Mucosa of rectum (tissue), 2 donors: ENCODE measurements at regions not wholly inside any gene's neighbourhood (a gene's known extent, or its start where the extent isn't known, plus 50 kb on each side); places are given as distances from the start of the nearest gene placed in this dataset.
"Not testable (repeated sequence)": the region's sequence is repeated elsewhere in the genome, so short reads cannot be mapped to it uniquely, and the experiment has no call there.

Experiments
- H3K27ac ChIP-seq, 2 donors: one replicate each; pipeline ENCODE4 v1.7.0; 2013; ENCODE audit warnings: inconsistent platforms in 2 of 2, low read depth in 2 of 2, low read length in 2 of 2
- H3K27me3 ChIP-seq, 2 donors: one replicate each; pipeline ENCODE4 v1.7.0; 2013; ENCODE audit warnings: low read length in 2 of 2; ENCODE audit not compliant: control insufficient read depth in 2 of 2, insufficient read depth in 2 of 2
- H3K36me3 ChIP-seq, 2 donors: one replicate each; pipeline ENCODE4 v1.7.0; 2013; ENCODE audit warnings: low read length in 2 of 2; ENCODE audit not compliant: control insufficient read depth in 2 of 2, insufficient read depth in 2 of 2
- H3K4me1 ChIP-seq, 2 donors: one replicate each; pipeline ENCODE4 v1.7.0; 2013; ENCODE audit warnings: low read length in 2 of 2, mild to moderate bottlenecking in 1 of 2; ENCODE audit not compliant: control insufficient read depth in 2 of 2, insufficient read depth in 2 of 2
- H3K4me3 ChIP-seq, 2 donors: one replicate each; pipeline ENCODE4 v1.7.0; 2013; ENCODE audit warnings: low read length in 2 of 2
- H3K9ac ChIP-seq, 2 donors: one replicate each; pipeline ENCODE4 v1.7.0; 2013; ENCODE audit warnings: low read length in 2 of 2, low read depth in 1 of 2, mild to moderate bottlenecking in 1 of 2
- H3K9me3 ChIP-seq, 2 donors: one replicate each; pipeline ENCODE4 v1.7.0; 2013; ENCODE audit warnings: low read length in 2 of 2; ENCODE audit not compliant: control insufficient read depth in 2 of 2
- donor health status: healthy.
- donor health status: Normal muscosa, but diverticular disease.

GRCh38 chr7:81449105-81449504 lies 320.7 kb downstream of the HGF start:
- Histone ChIP-seq H3K27ac (no peak overlapping the region), H3K4me1 (no peaks in the 10 kb centered on the region), H3K27me3 (no peaks in the 10 kb centered on the region), H3K9me3 (no peaks in the 10 kb centered on the region), H3K9ac (no peak overlapping the region), H3K36me3 (no peaks in the 10 kb centered on the region), H3K4me3 (no peak overlapping the region)

GRCh38 chr7:81447351-81447952 lies 322.4 kb downstream of the HGF start:
- no peaks in the 10 kb centered on the region for H3K4me1 ChIP-seq
- no peaks in the 10 kb centered on the region for H3K36me3 ChIP-seq
- no peaks in the 10 kb centered on the region for H3K9me3 ChIP-seq
- H3K4me3 ChIP-seq = no peak overlapping the region
- H3K27ac ChIP-seq = no peak overlapping the region
- H3K27me3 ChIP-seq = no peaks in the 10 kb centered on the region
- no peak overlapping the region for H3K9ac ChIP-seq

- Histone ChIP-seq H3K4me3 (no peak overlapping the region), H3K9ac (no peak overlapping the region), H3K27ac (no peak overlapping the region), H3K4me1 (no peaks in the 10 kb centered on the region), H3K27me3 (no peaks in the 10 kb centered on the region), H3K9me3 (no peaks in the 10 kb centered on the region), H3K36me3 (no peaks in the 10 kb centered on the region)
These were observed 323.6 kb downstream of the HGF start for GRCh38 chr7:81446212-81446611.

GRCh38 chr7:81445462-81445861 lies 324.4 kb downstream of the HGF start:
- H3K9ac ChIP-seq = no peak overlapping the region
- H3K9me3 ChIP-seq = no peaks in the 10 kb centered on the region
- H3K27me3 ChIP-seq = no peaks in the 10 kb centered on the region
- no peaks in the 10 kb centered on the region for H3K4me1 ChIP-seq
- no peak overlapping the region for H3K27ac ChIP-seq
- H3K4me3 ChIP-seq = no peak overlapping the region
- H3K36me3 ChIP-seq = no peaks in the 10 kb centered on the region

- no peaks in the 10 kb centered on the region for H3K9me3 ChIP-seq
- H3K36me3 ChIP-seq = no peaks in the 10 kb centered on the region
- H3K27me3 ChIP-seq = no peaks in the 10 kb centered on the region
- no peak overlapping the region for H3K9ac ChIP-seq
- H3K4me3 ChIP-seq = no peak overlapping the region
- H3K27ac ChIP-seq = no peak overlapping the region
- no peaks in the 10 kb centered on the region for H3K4me1 ChIP-seq
These were observed 328.1 kb downstream of the HGF start for GRCh38 chr7:81441750-81442149.

GRCh38 chr7:81439591-81439990 lies 330.3 kb downstream of the HGF start:
- H3K4me3 ChIP-seq = no peak overlapping the region
- H3K27me3 ChIP-seq = no peaks in the 10 kb centered on the region
- H3K9ac ChIP-seq = no peak overlapping the region
- no peak overlapping the region for H3K27ac ChIP-seq
- no peaks in the 10 kb centered on the region for H3K9me3 ChIP-seq
- H3K4me1 ChIP-seq = no peaks in the 10 kb centered on the region
- no peaks in the 10 kb centered on the region for H3K36me3 ChIP-seq

- H3K9me3 ChIP-seq, H3K36me3 ChIP-seq, H3K4me1 ChIP-seq, H3K27ac ChIP-seq, H3K27me3 ChIP-seq, H3K9ac ChIP-seq, H3K4me3 ChIP-seq: not testable (repeated sequence)
These were observed 332.7 kb downstream of the HGF start for GRCh38 chr7:81437160-81437559.

- Histone ChIP-seq H3K36me3 (no peaks in the 10 kb centered on the region), H3K4me3 (no peak overlapping the region), H3K27ac (no peak overlapping the region), H3K9me3 (no peaks in the 10 kb centered on the region), H3K27me3 (no peaks in the 10 kb centered on the region), H3K9ac (no peak overlapping the region), H3K4me1 (no peaks in the 10 kb centered on the region)
These were observed 336.0 kb downstream of the HGF start for GRCh38 chr7:81433692-81434331.

- H3K27ac ChIP-seq = no peak overlapping the region
- no peaks in the 10 kb centered on the region for H3K4me1 ChIP-seq
- no peaks in the 10 kb centered on the region for H3K27me3 ChIP-seq
- H3K36me3 ChIP-seq = no peaks in the 10 kb centered on the region
- H3K9ac ChIP-seq = no peak overlapping the region
- no peak overlapping the region for H3K4me3 ChIP-seq
- no peaks in the 10 kb centered on the region for H3K9me3 ChIP-seq
These were observed 336.6 kb downstream of the HGF start for GRCh38 chr7:81433206-81433605.

- H3K4me3 ChIP-seq = no peak overlapping the region
- no peaks in the 10 kb centered on the region for H3K27me3 ChIP-seq
- H3K4me1 ChIP-seq = no peaks in the 10 kb centered on the region
- no peak overlapping the region for H3K9ac ChIP-seq
- H3K27ac ChIP-seq = no peak overlapping the region
- no peaks in the 10 kb centered on the region for H3K9me3 ChIP-seq
- H3K36me3 ChIP-seq = no peaks in the 10 kb centered on the region
These were observed 339.1 kb downstream of the HGF start for GRCh38 chr7:81430761-81431160.
